LoVo (cell line): ENCODE measurements at regions not wholly inside any gene's neighbourhood (a gene's known extent, or its start where the extent isn't known, plus 50 kb on each side); places are given as distances from the start of the nearest gene placed in this dataset.
"Not testable (repeated sequence)": the region's sequence is repeated elsewhere in the genome, so short reads cannot be mapped to it uniquely, and the experiment has no call there.

Experiments
- DNase-seq: peaks from one replicate; pipeline ENCODE4 v3.0.0-alpha.2; 2016; ENCODE audit warnings: low spot score

GRCh38 chr5:91315701-91316100 lies 67.4 kb downstream of the ARRDC3 start:
- no peak for DNase-seq

- peak; percentile 94 for DNase-seq
These were observed 69.1 kb downstream of the ARRDC3 start for GRCh38 chr5:91313757-91314673.

GRCh38 chr5:91312698-91313097 lies 70.4 kb downstream of the ARRDC3 start:
- DNase-seq = no peak

- DNase-seq = peak; percentile 90
These were observed 71.2 kb downstream of the ARRDC3 start for GRCh38 chr5:91311697-91312501.

- no peak for DNase-seq
These were observed 71.9 kb downstream of the ARRDC3 start for GRCh38 chr5:91311168-91311696.

GRCh38 chr5:91308157-91308556 lies 75.0 kb downstream of the ARRDC3 start:
- not testable (repeated sequence) for DNase-seq

GRCh38 chr5:91307048-91307447 lies 76.1 kb downstream of the ARRDC3 start:
- no peak for DNase-seq

- DNase-seq = no peak
These were observed 76.6 kb downstream of the ARRDC3 start for GRCh38 chr5:91306497-91306896.

GRCh38 chr5:91305640-91306039 lies 77.5 kb downstream of the ARRDC3 start:
- no peak for DNase-seq

- not testable (repeated sequence) for DNase-seq
These were observed 79.1 kb downstream of the ARRDC3 start for GRCh38 chr5:91304015-91304414.

GRCh38 chr5:91302958-91303357 lies 80.2 kb downstream of the ARRDC3 start:
- DNase-seq = no peak

GRCh38 chr5:91302305-91302704 lies 80.8 kb downstream of the ARRDC3 start:
- DNase-seq = no peak

- no peak for DNase-seq
These were observed 81.8 kb downstream of the ARRDC3 start for GRCh38 chr5:91301106-91301846.

- no peak for DNase-seq
These were observed 85.1 kb downstream of the ARRDC3 start for GRCh38 chr5:91297994-91298393.

- peak; percentile 32 for DNase-seq
These were observed 86.4 kb downstream of the ARRDC3 start for GRCh38 chr5:91296674-91297143.

GRCh38 chr5:91296102-91296501 lies 87.0 kb downstream of the ARRDC3 start:
- DNase-seq = not testable (repeated sequence)

- peak; percentile 36 for DNase-seq
These were observed 90.0 kb downstream of the ARRDC3 start for GRCh38 chr5:91293131-91293530.

GRCh38 chr5:91291628-91292569 lies 91.2 kb downstream of the ARRDC3 start:
- DNase-seq = no peak

- no peak for DNase-seq
These were observed 94.8 kb downstream of the ARRDC3 start for GRCh38 chr5:91288118-91288916.

- not testable (repeated sequence) for DNase-seq
These were observed 98.1 kb downstream of the ARRDC3 start for GRCh38 chr5:91285062-91285461.
